A673 (cell line): ENCODE measurements at regions not wholly inside any gene's neighbourhood (a gene's known extent, or its start where the extent isn't known, plus 50 kb on each side); places are given as distances from the start of the nearest gene placed in this dataset.

Source experiments
- BruUV-seq: library from RNA; stranded (reverse); fragments of 400-500 nt; replicated peaks from 2 replicates; lab custom pipeline; 2021; lab: Mats Ljungman, UMichigan
- CTCF ChIA-PET: fragments of 300-600 bp; sonication (Branson Sonifier 250); formaldehyde crosslinking; loops from one replicate; lab custom pipeline; 2022; ENCODE audit warnings: antibody characterized with exemption; lab: Charles Lee
- POLR2A ChIA-PET: fragments of 300-600 bp; sonication (Branson Sonifier 250); formaldehyde crosslinking; loops from one replicate; lab custom pipeline; 2022; ENCODE audit warnings: antibody characterized with exemption; ENCODE audit not compliant: low non-redundant PET; lab: Charles Lee
- DNase-seq: peaks from one replicate; pipeline ENCODE4 v3.0.0-alpha.2; 2015; ENCODE audit warnings: low spot score
- H3K27ac ChIP-seq: fragments of 200-600 bp; sonication (generic); 2 replicates; pipeline ENCODE4 v1.5.1; 2016; ENCODE audit warnings: mixed run types, low read depth, mild to moderate bottlenecking, mixed read lengths, antibody characterized with exemption, low read length; ENCODE audit not compliant: poor library complexity, severe bottlenecking
- H3K27me3 ChIP-seq: fragments of 200-600 bp; sonication (generic); replicated peaks from 2 replicates; pipeline ENCODE4 v1.6.1; 2017; ENCODE audit warnings: mixed run types, low read depth, mild to moderate bottlenecking, mixed read lengths, antibody characterized with exemption, low read length; ENCODE audit not compliant: insufficient read depth, poor library complexity
- H3K36me3 ChIP-seq: fragments of 200-600 bp; sonication (generic); 2 replicates; pipeline ENCODE4 v1.6.1; 2016; ENCODE audit warnings: mixed run types, mild to moderate bottlenecking, mixed read lengths, antibody characterized with exemption, low read length; ENCODE audit not compliant: insufficient read depth, poor library complexity, severe bottlenecking
- H3K4me1 ChIP-seq: fragments of 200-600 bp; sonication (generic); 2 replicates; pipeline ENCODE4 v1.6.1; 2017; ENCODE audit warnings: mixed run types, mild to moderate bottlenecking, mixed read lengths, antibody characterized with exemption, low read length; ENCODE audit not compliant: insufficient read depth, poor library complexity, severe bottlenecking
- H3K4me3 ChIP-seq: fragments of 200-600 bp; sonication (generic); 2 replicates; pipeline ENCODE4 v1.5.1; 2016; ENCODE audit warnings: low read depth, mixed run types, mild to moderate bottlenecking, mixed read lengths, low read length; ENCODE audit not compliant: poor library complexity, severe bottlenecking
- H3K9me3 ChIP-seq: fragments of 200-600 bp; sonication (generic); 2 replicates; pipeline ENCODE4 v1.6.1; 2016; ENCODE audit warnings: mixed run types, low read depth, mild to moderate bottlenecking, mixed read lengths, antibody characterized with exemption, low read length; ENCODE audit not compliant: poor library complexity, severe bottlenecking
- CTCF ChIP-seq: fragments of 300-800, 200-600 bp; sonication (generic); conservative IDR thresholded peaks from 2 replicates; pipeline ENCODE4 v1.5.1; 2017; ENCODE audit warnings: low read depth, mild to moderate bottlenecking, antibody characterized with exemption, low read length, moderate library complexity, mixed read lengths
- EZH2 ChIP-seq: fragments of 200-600 bp; sonication (generic); IDR thresholded peaks from 2 replicates; pipeline ENCODE4 v1.6.1; 2017; ENCODE audit warnings: borderline replicate concordance, low read depth, mild to moderate bottlenecking, mixed read lengths, antibody characterized with exemption, low read length; ENCODE audit not compliant: poor library complexity, severe bottlenecking
- intact Hi-C: fragments of 100-400 bp; cut with micrococcal nuclease; formaldehyde crosslinking; loops from one replicate; pipeline ENCODE4 v1.10.0; 2022; ENCODE audit not compliant: unreplicated experiment

DNA sequence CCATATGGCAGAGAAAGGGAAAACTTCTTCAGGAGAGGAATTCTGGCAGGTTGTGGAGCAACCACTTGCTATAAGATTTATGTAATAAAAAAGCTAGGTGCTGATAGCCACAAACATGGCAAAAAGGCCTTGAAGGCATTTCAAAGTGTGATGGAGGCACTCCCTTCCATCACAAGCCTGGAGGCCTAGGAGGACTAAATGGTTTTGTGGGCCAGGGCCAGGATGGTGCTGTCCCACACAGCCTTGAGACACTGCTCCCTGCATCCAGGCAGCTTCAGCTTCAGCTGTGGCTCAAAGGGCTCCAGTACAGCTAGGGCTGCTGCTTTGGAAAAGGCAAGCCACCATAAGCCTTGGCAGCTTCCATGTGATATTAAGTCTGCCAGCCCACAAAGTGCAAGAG lies 632.8 kb downstream of the BRINP1 start:
- TF ChIP-seq EZH2, result no peak
- no peak for TF ChIP-seq CTCF
- POLR2A ChIA-PET, result no interaction called here
- intact Hi-C loops, result no loop called here
- Histone ChIP-seq H3K36me3 (no peaks in the 10 kb centered on the region), H3K4me1 (no peaks in the 10 kb centered on the region), H3K9me3 (peaks cover 4% of the 10 kb centered on the region), H3K27ac (no peak overlapping the region), H3K4me3 (no peak overlapping the region), H3K27me3 (no peaks in the 10 kb centered on the region)
- no peak for DNase-seq
- CTCF ChIA-PET, result no interaction called here
- BruUV-seq, result no TSS peak

DNA sequence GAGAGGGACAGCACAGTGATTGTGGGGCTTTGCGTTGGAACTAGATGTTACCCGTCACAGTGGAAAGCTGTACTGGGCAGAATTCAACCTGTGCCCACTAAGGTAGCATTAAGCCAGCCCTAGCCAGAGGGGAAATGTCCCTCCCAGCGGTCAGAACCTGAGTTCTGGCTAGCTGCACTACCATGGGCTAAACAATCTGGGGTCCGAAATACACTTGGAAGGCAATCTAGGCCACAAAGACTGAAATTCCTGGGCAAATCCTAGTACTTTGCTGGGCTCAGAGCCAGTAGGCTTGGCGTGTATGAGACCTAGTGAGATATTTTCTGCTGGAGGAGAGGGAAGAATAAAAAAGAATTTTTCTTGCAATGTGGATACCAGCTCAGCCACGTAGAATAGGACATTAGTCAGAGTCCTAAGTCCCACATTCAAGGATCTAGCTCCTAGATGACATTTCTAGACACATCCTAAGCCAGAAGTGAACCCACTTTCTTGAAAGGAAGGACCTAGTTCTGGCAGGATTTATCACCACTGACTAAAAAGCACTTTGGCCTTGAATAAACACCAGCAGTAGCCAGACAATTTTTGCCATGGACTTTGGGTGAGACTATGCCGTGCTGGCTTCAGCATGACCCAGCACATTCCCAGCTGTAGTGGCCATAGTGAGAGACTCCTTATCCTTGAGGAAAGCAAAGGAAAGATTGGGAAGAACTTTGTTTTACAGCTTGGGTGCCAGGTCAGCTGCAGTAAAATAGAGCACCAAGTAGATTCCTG lies 618.0 kb downstream of the BRINP1 start:
- Histone ChIP-seq H3K27ac (no peak overlapping the region), H3K9me3 (no peaks in the 10 kb centered on the region), H3K4me3 (no peak overlapping the region), H3K27me3 (no peaks in the 10 kb centered on the region), H3K36me3 (no peaks in the 10 kb centered on the region), H3K4me1 (no peaks in the 10 kb centered on the region)
- ChIA-PET POLR2A (no interaction called here), CTCF (no interaction called here)
- intact Hi-C loops, result no loop called here
- TF ChIP-seq CTCF (no peak), EZH2 (no peak)
- DNase-seq, result no peak
- BruUV-seq, result no TSS peak

GRCh38 chr9:118751848-118752223 lies 617.4 kb downstream of the BRINP1 start:
- ChIA-PET POLR2A (no interaction called here), CTCF (no interaction called here)
- Histone ChIP-seq H3K9me3 (no peaks in the 10 kb centered on the region), H3K27ac (no peak overlapping the region), H3K36me3 (no peaks in the 10 kb centered on the region), H3K27me3 (no peaks in the 10 kb centered on the region), H3K4me3 (no peak overlapping the region), H3K4me1 (no peaks in the 10 kb centered on the region)
- DNase-seq, result no peak
- TF ChIP-seq CTCF, result no peak
- no peak for TF ChIP-seq EZH2
- intact Hi-C loops, result no loop called here
- no TSS peak for BruUV-seq
